H9 (cell line): ENCODE measurements at regions not wholly inside any gene's neighbourhood (a gene's known extent, or its start where the extent isn't known, plus 50 kb on each side); places are given as distances from the start of the nearest gene placed in this dataset.

Source experiments
- DNase-seq: peaks from one replicate; pipeline ENCODE4 v3.0.0-alpha.2; 2017
- H2AFZ ChIP-seq: one replicate; pipeline ENCODE4 v1.6.1; 2013; ENCODE audit warnings: mild to moderate bottlenecking, low read length, control low read depth, moderate library complexity
- H2AK5ac ChIP-seq: 2 replicates; pipeline ENCODE4 v1.6.1; 2013; ENCODE audit warnings: low read length, control low read depth, mixed read lengths; ENCODE audit not compliant: insufficient read length
- H2BK120ac ChIP-seq: one replicate; pipeline ENCODE4 v1.6.1; 2013; ENCODE audit warnings: low read depth, mild to moderate bottlenecking, low read length, control low read depth, inconsistent platforms; ENCODE audit not compliant: poor library complexity, severe bottlenecking
- H2BK12ac ChIP-seq: 2 replicates; pipeline ENCODE4 v1.6.1; 2013; ENCODE audit warnings: low read length, control low read depth, mixed read lengths, low read depth; ENCODE audit not compliant: insufficient read length
- H2BK15ac ChIP-seq: 2 replicates; pipeline ENCODE4 v1.6.1; 2013; ENCODE audit warnings: low read depth, low read length, control low read depth
- H2BK20ac ChIP-seq: one replicate; pipeline ENCODE4 v1.6.1; 2013; ENCODE audit warnings: low read depth, mild to moderate bottlenecking, low read length, control low read depth, inconsistent platforms; ENCODE audit not compliant: poor library complexity, severe bottlenecking
- H2BK5ac ChIP-seq: 2 replicates; pipeline ENCODE4 v1.6.1; 2013; ENCODE audit warnings: low read length, control low read depth, mixed read lengths; ENCODE audit not compliant: insufficient read length
- H3K14ac ChIP-seq: 2 replicates; pipeline ENCODE4 v1.6.1; 2013; ENCODE audit warnings: low read length, control low read depth; ENCODE audit not compliant: insufficient read depth
- H3K18ac ChIP-seq: 2 replicates; pipeline ENCODE4 v1.6.1; 2013; ENCODE audit warnings: low read depth, mild to moderate bottlenecking, mixed read lengths, low read length, control low read depth; ENCODE audit not compliant: insufficient read length
- H3K23ac ChIP-seq: 2 replicates; pipeline ENCODE4 v1.6.1; 2013; ENCODE audit warnings: low read length, control low read depth, mixed read lengths, low read depth; ENCODE audit not compliant: insufficient read length
- H3K23me2 ChIP-seq: 2 replicates; pipeline ENCODE4 v1.6.1; 2013; ENCODE audit warnings: low read depth, mild to moderate bottlenecking, mixed read lengths, low read length, control low read depth; ENCODE audit not compliant: insufficient read length, poor library complexity, severe bottlenecking
- H3K27ac ChIP-seq: 2 replicates; pipeline ENCODE4 v1.5.1; 2013; ENCODE audit warnings: low read length, control low read depth, mixed read lengths, low read depth; ENCODE audit not compliant: insufficient read length
- H3K27me3 ChIP-seq: 2 replicates; pipeline ENCODE4 v1.6.1; 2013; ENCODE audit warnings: low read length, control low read depth, inconsistent platforms; ENCODE audit not compliant: insufficient read depth
- H3K4ac ChIP-seq: 2 replicates; pipeline ENCODE4 v1.6.1; 2013; ENCODE audit warnings: low read depth, mild to moderate bottlenecking, control low read depth, inconsistent platforms, low read length, moderate library complexity
- H3K4me1 ChIP-seq: 2 replicates; pipeline ENCODE4 v1.6.1; 2013; ENCODE audit warnings: low read length, control low read depth, inconsistent platforms; ENCODE audit not compliant: insufficient read depth
- H3K4me2 ChIP-seq: 2 replicates; pipeline ENCODE4 v1.6.1; 2013; ENCODE audit warnings: low read length, control low read depth, mixed read lengths; ENCODE audit not compliant: insufficient read length, insufficient read depth
- H3K56ac ChIP-seq: 2 replicates; pipeline ENCODE4 v1.6.1; 2013; ENCODE audit warnings: low read depth, mild to moderate bottlenecking, mixed read lengths, low read length, control low read depth; ENCODE audit not compliant: insufficient read length
- H3K79me1 ChIP-seq: 2 replicates; pipeline ENCODE4 v1.6.1; 2013; ENCODE audit warnings: low read depth, mild to moderate bottlenecking, moderate library complexity, low read length, control low read depth, inconsistent platforms; ENCODE audit not compliant: insufficient read depth, poor library complexity, severe bottlenecking
- H3K79me2 ChIP-seq: 2 replicates; pipeline ENCODE4 v1.6.1; 2013; ENCODE audit warnings: low read length, control low read depth, inconsistent platforms; ENCODE audit not compliant: insufficient read depth
- H3K9ac ChIP-seq: 2 replicates; pipeline ENCODE4 v1.6.1; 2013; ENCODE audit warnings: low read length, control low read depth, mixed read lengths; ENCODE audit not compliant: insufficient read length; ENCODE audit errors: extremely low read depth
- H3K9me3 ChIP-seq: one replicate; pipeline ENCODE4 v1.6.1; 2013; ENCODE audit warnings: low read depth, low read length, inconsistent platforms; ENCODE audit not compliant: control insufficient read depth
- H3T11ph ChIP-seq: one replicate; pipeline ENCODE4 v1.6.1; 2013; ENCODE audit warnings: mild to moderate bottlenecking, low read length, control low read depth, inconsistent platforms
- H4K20me1 ChIP-seq: one replicate; pipeline ENCODE4 v1.6.1; 2013; ENCODE audit not compliant: control insufficient read depth, insufficient read length, insufficient read depth
- H4K5ac ChIP-seq: 2 replicates; pipeline ENCODE4 v1.6.1; 2013; ENCODE audit warnings: low read depth, mild to moderate bottlenecking, mixed read lengths, low read length, control low read depth; ENCODE audit not compliant: insufficient read length
- H4K8ac ChIP-seq: replicated peaks from 2 replicates; pipeline ENCODE4 v1.6.1; 2013; ENCODE audit warnings: low read length, control low read depth, mixed read lengths, low read depth; ENCODE audit not compliant: insufficient read length
- H4K91ac ChIP-seq: 2 replicates; pipeline ENCODE4 v1.6.1; 2013; ENCODE audit warnings: low read depth, mild to moderate bottlenecking, moderate library complexity, mixed read lengths, low read length, control low read depth; ENCODE audit not compliant: insufficient read length
- H3K27ac Mint-ChIP-seq, 3 experiments: 2 replicates in 2 of 3; 3 replicates in 1 of 3; pipeline ENCODE4 v1.8.0; 2020 to 2021; ENCODE audit warnings: mixed read lengths in 3 of 3, mild to moderate bottlenecking in 1 of 3, moderate library complexity in 1 of 3
- H3K27me3 Mint-ChIP-seq: 2 replicates; pipeline ENCODE4 v1.8.0; 2021; ENCODE audit warnings: low read depth, mild to moderate bottlenecking, moderate library complexity, mixed read lengths
- H3K36me3 Mint-ChIP-seq, 3 experiments: 2 replicates in 2 of 3; 3 replicates in 1 of 3; pipeline ENCODE4 v1.8.0; 2020 to 2021; ENCODE audit warnings: low read depth in 3 of 3, mixed read lengths in 3 of 3; ENCODE audit not compliant: insufficient read depth in 1 of 3
- H3K4me1 Mint-ChIP-seq, 2 experiments: 2 replicates each; pipeline ENCODE4 v1.8.0; 2020; ENCODE audit warnings: mixed read lengths in 2 of 2
- H3K4me3 Mint-ChIP-seq, 2 experiments: 2 replicates in 1 of 2; 3 replicates in 1 of 2; pipeline ENCODE4 v1.8.0; 2020 to 2021; ENCODE audit warnings: mild to moderate bottlenecking in 2 of 2, mixed read lengths in 2 of 2, moderate library complexity in 1 of 2
- H3K9me3 Mint-ChIP-seq, 2 experiments: 2 replicates in 1 of 2; 3 replicates in 1 of 2; pipeline ENCODE4 v1.8.0; 2020; ENCODE audit warnings: mild to moderate bottlenecking in 2 of 2, mixed read lengths in 2 of 2, moderate library complexity in 1 of 2
- WGBS: extraction: QIAGEN DNeasy Blood & Tissue Kit; methylation state at CpG from one replicate; pipeline ENCODE4 v1.1.7; 2013; ENCODE audit warnings: missing lambda C conversion rate, low lambda C conversion rate, mixed read lengths; ENCODE audit not compliant: insufficient read length; ENCODE audit errors: extremely low coverage; 5-methylcytosine and 5-hydroxymethylcytosine counted together
- TF ChIP-seq, protein P1 (sequence below): fragments of 200-600 bp; sonication (generic); conservative IDR thresholded peaks from 3 replicates; pipeline ENCODE4 v1.8.0; 2021; ENCODE audit warnings: antibody characterized with exemption, mild to moderate bottlenecking

DNA sequence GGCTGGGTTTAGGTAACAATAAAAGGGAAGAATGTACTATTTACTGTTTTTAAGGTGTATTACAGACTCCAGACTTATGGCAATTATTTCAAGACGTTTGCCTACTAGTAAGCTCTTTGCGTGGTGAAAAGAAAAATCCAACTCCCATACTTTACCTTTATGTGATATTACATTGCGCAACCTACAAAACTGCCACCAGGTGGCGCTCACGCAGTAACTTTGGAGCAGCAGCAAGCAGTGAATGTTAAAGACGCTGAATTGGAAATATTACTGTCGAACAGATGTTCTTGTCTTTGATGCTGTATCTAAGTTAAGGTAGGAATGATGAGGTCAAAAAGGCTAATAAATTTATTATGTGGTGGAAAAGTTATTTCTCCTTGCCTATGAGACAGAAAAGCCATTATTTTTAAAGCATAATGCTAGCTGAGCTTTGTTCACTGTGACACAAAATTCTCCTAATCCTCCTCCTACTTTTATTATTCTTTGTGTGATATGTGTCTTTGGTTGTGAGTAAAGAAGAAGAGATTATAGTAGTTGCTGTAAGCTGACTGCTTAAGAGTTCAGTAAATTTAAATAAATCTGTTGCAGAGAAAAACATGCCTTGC, 1099.8 kb upstream of the TENM3 start:
- no peak overlapping the region for H3K18ac ChIP-seq

More for the DNA sequence above, 1099.8 kb upstream of the TENM3 start:
- TF ChIP-seq, protein P1, sequence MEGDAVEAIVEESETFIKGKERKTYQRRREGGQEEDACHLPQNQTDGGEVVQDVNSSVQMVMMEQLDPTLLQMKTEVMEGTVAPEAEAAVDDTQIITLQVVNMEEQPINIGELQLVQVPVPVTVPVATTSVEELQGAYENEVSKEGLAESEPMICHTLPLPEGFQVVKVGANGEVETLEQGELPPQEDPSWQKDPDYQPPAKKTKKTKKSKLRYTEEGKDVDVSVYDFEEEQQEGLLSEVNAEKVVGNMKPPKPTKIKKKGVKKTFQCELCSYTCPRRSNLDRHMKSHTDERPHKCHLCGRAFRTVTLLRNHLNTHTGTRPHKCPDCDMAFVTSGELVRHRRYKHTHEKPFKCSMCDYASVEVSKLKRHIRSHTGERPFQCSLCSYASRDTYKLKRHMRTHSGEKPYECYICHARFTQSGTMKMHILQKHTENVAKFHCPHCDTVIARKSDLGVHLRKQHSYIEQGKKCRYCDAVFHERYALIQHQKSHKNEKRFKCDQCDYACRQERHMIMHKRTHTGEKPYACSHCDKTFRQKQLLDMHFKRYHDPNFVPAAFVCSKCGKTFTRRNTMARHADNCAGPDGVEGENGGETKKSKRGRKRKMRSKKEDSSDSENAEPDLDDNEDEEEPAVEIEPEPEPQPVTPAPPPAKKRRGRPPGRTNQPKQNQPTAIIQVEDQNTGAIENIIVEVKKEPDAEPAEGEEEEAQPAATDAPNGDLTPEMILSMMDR: peak; percentile 94
- H3K79me1 ChIP-seq: no peaks in the 10 kb centered on the region
- no peak overlapping the region for H3K14ac ChIP-seq
- no peak overlapping the region for H4K5ac ChIP-seq
- H3K27me3 ChIP-seq: no peaks in the 10 kb centered on the region
- H2BK5ac ChIP-seq: no peak overlapping the region
- H3K4me1 Mint-ChIP-seq: peaks cover 4% of the 10 kb centered on the region in 2 experiments; a peak in 3 of 4 replicates
- H4K20me1 ChIP-seq: no peaks in the 10 kb centered on the region
- no peak overlapping the region for H3K56ac ChIP-seq
- H2BK12ac ChIP-seq: no peak overlapping the region
- H2BK20ac ChIP-seq: no peak overlapping the region
- no peak overlapping the region for H4K8ac ChIP-seq
- no peak overlapping the region for H3K4me2 ChIP-seq
- no peaks in the 10 kb centered on the region for H3K4me1 ChIP-seq
- no peaks in the 10 kb centered on the region for H3K9me3 ChIP-seq
- H4K91ac ChIP-seq: no peak overlapping the region
- no peak overlapping the region for H3K27ac ChIP-seq
- no CpG with 5 or more reads among the region's 7 CpGs for WGBS
- H3K36me3 Mint-ChIP-seq: no peaks in the 10 kb centered on the region
- no peak overlapping the region for H3K9ac ChIP-seq
- no peaks in the 10 kb centered on the region for H3K9me3 Mint-ChIP-seq
- H3K27ac Mint-ChIP-seq: no peak overlapping the region
- H3K79me2 ChIP-seq: no peaks in the 10 kb centered on the region
- H3T11ph ChIP-seq: no peak overlapping the region
- H2BK15ac ChIP-seq: no peak overlapping the region
- no peak overlapping the region for H2AFZ ChIP-seq
- H2AK5ac ChIP-seq: no peak overlapping the region
- no peak overlapping the region for H3K23ac ChIP-seq
- no peaks in the 10 kb centered on the region for H3K23me2 ChIP-seq
- no peak overlapping the region for H3K4me3 Mint-ChIP-seq
- DNase-seq: peak; percentile 65
- no peaks in the 10 kb centered on the region; the same call in 1 of the 2 replicates for H3K27me3 Mint-ChIP-seq
- no peak overlapping the region for H3K4ac ChIP-seq
- H2BK120ac ChIP-seq: no peak overlapping the region
